ENCODE measurements at regions not wholly inside any gene's neighbourhood (a gene's known extent, or its start where the extent isn't known, plus 50 kb on each side); places are given as distances from the start of the nearest gene placed in this dataset.
A peak's percentile ranks its signal among the peaks of the same experiment; 100 is the strongest.

DNA sequence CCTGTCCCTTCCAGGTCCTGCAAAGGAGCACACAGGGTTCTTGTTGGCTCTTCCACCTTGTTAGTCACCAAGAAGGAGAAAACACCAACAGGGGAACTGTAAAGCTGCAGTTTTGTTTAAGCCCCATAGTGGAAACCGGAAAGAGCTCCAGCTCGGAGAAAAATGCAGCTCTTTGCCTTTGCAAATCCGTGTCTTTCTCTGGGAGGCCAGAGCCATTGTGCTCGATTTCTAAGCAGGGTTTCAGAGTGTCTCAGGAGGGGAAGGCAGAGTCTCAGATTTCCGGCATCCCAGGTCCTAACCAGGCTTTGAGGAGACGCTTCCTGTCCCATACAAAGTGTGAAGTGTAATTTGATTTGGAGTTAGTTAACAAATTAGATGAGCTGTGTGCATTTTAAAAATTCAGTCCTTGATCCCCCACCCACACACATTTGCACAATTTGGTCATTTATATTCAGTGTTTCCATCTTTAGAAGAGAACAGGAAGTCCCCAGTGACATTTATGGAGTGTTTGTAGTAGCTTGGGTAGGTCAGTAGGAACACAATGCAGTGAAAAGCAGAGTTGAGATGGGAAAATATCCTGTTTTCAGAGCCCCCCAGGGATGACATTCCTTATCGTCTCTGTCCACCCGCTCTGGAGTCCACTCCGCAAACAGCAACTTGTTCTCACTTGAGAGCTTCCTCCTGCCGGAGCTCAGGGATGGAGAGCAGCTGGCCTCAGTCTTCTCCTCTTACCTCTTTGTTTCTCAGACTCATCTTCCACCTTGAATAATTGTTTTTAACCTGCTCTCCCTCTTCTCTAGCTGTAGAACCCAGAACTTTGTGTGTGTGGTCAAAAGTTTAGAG lies 331.9 kb downstream of the SEC14L1 start:
- Histone ChIP-seq H3K4me3 (ENCODE audit: low read depth, low read length) (no peak overlapping the region; the same call in 1 of the 2 replicates), H3K27ac (ENCODE audit: low read depth, low read length) (peak overlapping the region; percentile 32), H3K9me3 (ENCODE audit: control insufficient read depth, insufficient read depth, low read length) (no peaks in the 10 kb centered on the region), H3K27me3 (ENCODE audit: control insufficient read depth, insufficient read depth, low read length) (no peaks in the 10 kb centered on the region)
- DNase-seq (ENCODE audit: low read depth, low spot score), result no peak
- TF ChIP-seq, protein P1, sequence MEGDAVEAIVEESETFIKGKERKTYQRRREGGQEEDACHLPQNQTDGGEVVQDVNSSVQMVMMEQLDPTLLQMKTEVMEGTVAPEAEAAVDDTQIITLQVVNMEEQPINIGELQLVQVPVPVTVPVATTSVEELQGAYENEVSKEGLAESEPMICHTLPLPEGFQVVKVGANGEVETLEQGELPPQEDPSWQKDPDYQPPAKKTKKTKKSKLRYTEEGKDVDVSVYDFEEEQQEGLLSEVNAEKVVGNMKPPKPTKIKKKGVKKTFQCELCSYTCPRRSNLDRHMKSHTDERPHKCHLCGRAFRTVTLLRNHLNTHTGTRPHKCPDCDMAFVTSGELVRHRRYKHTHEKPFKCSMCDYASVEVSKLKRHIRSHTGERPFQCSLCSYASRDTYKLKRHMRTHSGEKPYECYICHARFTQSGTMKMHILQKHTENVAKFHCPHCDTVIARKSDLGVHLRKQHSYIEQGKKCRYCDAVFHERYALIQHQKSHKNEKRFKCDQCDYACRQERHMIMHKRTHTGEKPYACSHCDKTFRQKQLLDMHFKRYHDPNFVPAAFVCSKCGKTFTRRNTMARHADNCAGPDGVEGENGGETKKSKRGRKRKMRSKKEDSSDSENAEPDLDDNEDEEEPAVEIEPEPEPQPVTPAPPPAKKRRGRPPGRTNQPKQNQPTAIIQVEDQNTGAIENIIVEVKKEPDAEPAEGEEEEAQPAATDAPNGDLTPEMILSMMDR (IDR thresholded peaks at IDR 0.05; ENCODE audit: low read depth, low read length), result no peak
- ChIA-PET POLR2A (interaction anchor here (1.7 kb wide), 1 partner anchor 21 kb away, joined by 4 read pairs; no protein-coding TSS in a partner anchor), CTCF (interaction anchor here (1.0 to 1.6 kb wide), 3 partner anchors 23 to 141 kb away, joined by 3 to 9 read pairs (median 4); no protein-coding TSS in a partner anchor)

DNA sequence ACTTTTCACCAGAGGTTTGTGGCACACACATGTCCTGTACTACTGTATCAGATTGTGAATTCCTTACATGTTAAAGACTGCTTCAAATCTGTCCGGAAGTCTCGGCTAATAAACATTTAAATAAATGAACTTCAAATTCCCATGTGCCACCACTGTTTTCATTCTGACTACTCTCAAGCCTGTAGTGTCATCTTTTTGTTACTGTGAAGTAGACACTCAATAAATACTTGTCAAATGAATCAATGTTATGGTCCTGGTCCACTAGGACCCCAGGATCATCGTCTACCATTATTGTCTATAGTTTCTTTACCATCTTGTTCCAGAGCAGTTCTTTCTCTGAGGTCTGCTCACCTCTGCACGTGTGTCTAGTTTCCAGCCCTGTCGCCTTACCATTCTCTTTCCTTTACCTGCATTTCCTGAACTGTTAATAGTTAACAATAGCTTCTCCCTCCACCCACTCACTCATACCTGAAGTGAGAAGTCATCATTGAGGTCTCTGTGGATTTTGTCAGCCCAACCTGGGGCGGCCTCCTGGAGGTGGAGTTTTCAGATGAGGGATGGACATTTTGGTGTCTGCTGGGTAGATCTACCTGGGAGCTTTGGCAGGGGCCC lies 333.0 kb downstream of the SEC14L1 start:
- CTCF ChIA-PET, result interaction anchor here (1.4 to 1.6 kb wide), 2 partner anchors 22 to 44 kb away, joined by 3 to 6 read pairs; no protein-coding TSS in a partner anchor
- peak overlapping the region; percentile 2 for H3K27ac ChIP-seq (ENCODE audit: low read depth, low read length)

DNA sequence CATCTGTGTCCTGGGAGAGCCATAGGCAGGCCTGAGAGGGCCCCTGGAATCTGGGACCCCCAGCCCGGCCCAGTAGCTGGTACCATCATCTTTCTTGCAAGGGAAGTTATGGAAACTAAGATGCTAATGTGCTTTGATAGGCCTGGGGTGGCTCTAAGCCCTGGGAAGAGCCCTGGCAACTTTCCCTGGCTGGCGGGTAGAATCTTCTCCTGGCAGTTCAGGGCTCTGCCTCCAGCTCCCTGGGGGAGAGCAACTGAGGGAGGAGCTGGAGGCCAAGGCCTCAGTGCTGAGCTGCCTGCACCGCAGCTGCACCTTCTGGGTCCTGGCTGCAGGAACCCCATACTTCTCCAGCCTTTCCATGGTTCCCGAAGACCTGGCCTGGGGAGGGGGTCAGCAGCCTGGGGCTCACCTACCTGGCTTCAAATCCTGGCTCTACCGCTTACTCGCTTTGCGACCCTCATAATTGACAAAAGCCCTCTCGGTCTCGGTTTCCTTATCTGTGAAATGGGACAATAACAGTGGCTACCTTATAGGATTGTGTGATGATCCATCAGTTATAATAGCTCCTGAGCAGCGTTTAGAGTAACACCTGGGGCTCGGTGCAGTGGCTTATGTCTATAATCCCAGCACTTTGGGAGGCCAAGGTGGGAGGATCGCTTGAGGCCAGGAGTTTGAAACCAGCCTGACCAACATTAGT lies 333.7 kb downstream of the SEC14L1 start:
- Histone ChIP-seq H3K27me3 (ENCODE audit: control insufficient read depth, insufficient read depth, low read length) (no peaks in the 10 kb centered on the region), H3K27ac (ENCODE audit: low read depth, low read length) (peak overlapping the region; percentile 2), H3K9me3 (ENCODE audit: control insufficient read depth, insufficient read depth, low read length) (no peaks in the 10 kb centered on the region; the same call in 1 of the 2 replicates), H3K4me3 (ENCODE audit: low read depth, low read length) (no peak overlapping the region)
- DNase-seq (ENCODE audit: low read depth, low spot score), result no peak
- CTCF ChIA-PET, result interaction anchor here (1.4 to 1.7 kb wide), 3 partner anchors 21 to 142 kb away, joined by 3 to 6 read pairs (median 4); no protein-coding TSS in a partner anchor
- TF ChIP-seq, protein P1 (IDR thresholded peaks at IDR 0.05; ENCODE audit: low read depth, low read length), result no peak
- POLR2A ChIA-PET, result interaction anchor here (1.4 kb wide), 1 partner anchor 24 kb away, joined by 3 read pairs; no protein-coding TSS in a partner anchor

More for the DNA sequence above, 333.0 kb downstream of the SEC14L1 start:
- no peaks in the 10 kb centered on the region for H3K27me3 ChIP-seq (ENCODE audit: control insufficient read depth, insufficient read depth, low read length)
- TF ChIP-seq, protein P1 (IDR thresholded peaks at IDR 0.05; ENCODE audit: low read depth, low read length), result no peak
- H3K9me3 ChIP-seq (ENCODE audit: control insufficient read depth, insufficient read depth, low read length), result no peaks in the 10 kb centered on the region
- POLR2A ChIA-PET, result interaction anchor here (1.4 kb wide), 1 partner anchor 23 kb away, joined by 3 read pairs; no protein-coding TSS in a partner anchor
- H3K4me3 ChIP-seq (ENCODE audit: low read depth, low read length), result no peak overlapping the region
- no peak for DNase-seq (ENCODE audit: low read depth, low spot score)

DNA sequence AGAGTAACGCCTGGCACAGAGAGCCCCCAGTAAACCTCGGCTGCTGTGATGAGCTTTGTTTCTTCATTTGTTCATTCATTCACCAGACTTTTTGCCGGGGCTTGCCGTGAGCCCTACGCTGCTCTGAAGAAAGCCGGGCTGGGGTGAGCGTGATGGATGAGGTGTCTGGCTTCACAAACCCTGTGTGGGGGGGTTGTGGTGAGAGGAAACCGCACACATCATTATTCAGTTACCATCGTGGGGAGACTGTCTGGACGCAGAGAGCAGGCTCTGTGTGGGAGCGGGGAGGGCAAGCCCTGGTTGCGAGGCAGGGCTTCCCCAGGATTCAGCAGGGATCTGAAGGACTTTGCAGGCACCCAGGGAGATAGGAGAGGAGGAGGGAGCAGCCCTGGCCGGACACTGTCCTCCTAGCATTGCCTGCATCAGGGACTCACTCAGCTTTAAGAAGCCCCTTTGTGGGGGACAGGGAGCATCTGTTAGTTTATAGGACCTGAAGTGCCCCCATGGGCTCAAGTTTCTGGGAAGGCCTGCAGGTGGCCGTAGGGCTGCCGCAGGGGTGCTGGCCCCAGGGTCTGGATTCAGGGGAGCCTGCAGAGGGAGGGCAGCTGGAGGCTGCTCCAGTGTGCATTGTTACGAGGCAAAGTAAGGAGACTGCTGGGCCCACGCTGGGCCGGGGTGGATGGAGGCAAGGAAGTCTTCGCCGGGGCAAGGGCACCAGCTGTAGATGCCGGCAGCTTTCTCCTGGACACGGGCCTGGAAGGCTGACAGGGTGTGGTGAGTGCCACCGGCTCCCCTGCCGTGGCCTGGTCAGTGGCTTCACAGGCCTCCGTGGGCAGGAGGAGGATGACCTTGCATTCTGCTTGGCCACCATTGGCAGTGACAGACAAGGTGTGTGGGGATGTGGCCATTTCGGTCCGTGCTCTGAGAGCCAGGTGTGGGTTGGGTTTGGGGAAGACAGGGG lies 334.5 kb downstream of the SEC14L1 start:
- no peak overlapping the region for H3K4me3 ChIP-seq (ENCODE audit: low read depth, low read length)
- POLR2A ChIA-PET, result interaction anchor here (1.4 kb wide), 1 partner anchor 25 kb away, joined by 3 read pairs; no protein-coding TSS in a partner anchor
- CTCF ChIA-PET, result interaction anchor here (1.4 to 1.7 kb wide), 2 partner anchors 45 to 143 kb away, joined by 4 to 6 read pairs; no protein-coding TSS in a partner anchor
- no peaks in the 10 kb centered on the region for H3K27me3 ChIP-seq (ENCODE audit: control insufficient read depth, insufficient read depth, low read length)
- TF ChIP-seq, protein P1 (IDR thresholded peaks at IDR 0.05; ENCODE audit: low read depth, low read length), result no peak
- no peaks in the 10 kb centered on the region; the same call in 1 of the 2 replicates for H3K9me3 ChIP-seq (ENCODE audit: control insufficient read depth, insufficient read depth, low read length)
- peak overlapping the region; percentile 31 for H3K27ac ChIP-seq (ENCODE audit: low read depth, low read length)
- DNase-seq (ENCODE audit: low read depth, low spot score), result peak; percentile 79
